ENCODE measurements at regions not wholly inside any gene's neighbourhood (a gene's known extent, or its start where the extent isn't known, plus 50 kb on each side); places are given as distances from the start of the nearest gene placed in this dataset.

DNA sequence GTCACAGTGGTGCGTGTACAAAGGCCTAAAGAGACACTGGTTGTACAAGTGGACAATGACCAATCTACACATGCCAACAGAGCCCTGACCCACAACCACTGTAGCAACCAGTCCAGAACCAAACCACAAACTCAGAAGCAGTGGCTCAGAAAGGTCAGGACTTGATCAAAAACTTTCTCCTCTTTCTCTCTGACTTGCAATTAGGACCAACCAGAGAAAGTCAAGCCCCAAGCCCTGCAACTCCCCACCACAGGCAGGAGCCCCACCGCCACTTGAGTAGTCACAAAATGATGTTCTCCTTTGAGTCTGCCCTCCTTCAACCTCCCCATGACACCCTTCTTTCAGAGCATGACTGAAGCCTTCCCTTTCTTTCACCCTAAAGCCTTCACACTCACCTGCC, 291.8 kb downstream of the CDH10 start:
- H3K27ac ChIP-seq (ENCODE audit: low read depth, low read length, severe bottlenecking), result no peak overlapping the region
- H3K9me3 ChIP-seq (ENCODE audit: control insufficient read depth, low read length), result no peaks in the 10 kb centered on the region
- no peaks in the 10 kb centered on the region for H3K4me1 ChIP-seq (ENCODE audit: control insufficient read depth, insufficient read depth, low read length, poor library complexity, severe bottlenecking)
- 88% methylated on average over 1 of the region's 2 CpGs; no CpG with 5 or more reads in 1 of the 2 experiments for WGBS, 2 experiments (ENCODE audit: insufficient coverage in 2 of 2)
- no peaks in the 10 kb centered on the region for H3K36me3 ChIP-seq (ENCODE audit: control insufficient read depth, insufficient read depth, low read length)
- no peak overlapping the region for H3K4me3 ChIP-seq (ENCODE audit: extremely low read depth, insufficient read depth, low read length, poor library complexity, severe bottlenecking)

- H3K4me1 ChIP-seq (ENCODE audit: control insufficient read depth, insufficient read depth, low read length, poor library complexity, severe bottlenecking), result no peaks in the 10 kb centered on the region
- H3K27ac ChIP-seq (ENCODE audit: low read depth, low read length, severe bottlenecking), result no peak overlapping the region
- H3K36me3 ChIP-seq (ENCODE audit: control insufficient read depth, insufficient read depth, low read length), result no peaks in the 10 kb centered on the region
- H3K4me3 ChIP-seq (ENCODE audit: extremely low read depth, insufficient read depth, low read length, poor library complexity, severe bottlenecking), result no peak overlapping the region
- no peaks in the 10 kb centered on the region for H3K9me3 ChIP-seq (ENCODE audit: control insufficient read depth, low read length)
These were observed 291.2 kb downstream of the CDH10 start for GRCh38 chr5:24353611-24354010.

GRCh38 chr5:24363789-24364481, 280.8 kb downstream of the CDH10 start:
- Histone ChIP-seq H3K4me1 (ENCODE audit: control insufficient read depth, insufficient read depth, low read length, poor library complexity, severe bottlenecking) (no peaks in the 10 kb centered on the region), H3K27ac (ENCODE audit: low read depth, low read length, severe bottlenecking) (no peak overlapping the region), H3K9me3 (ENCODE audit: control insufficient read depth, low read length) (no peaks in the 10 kb centered on the region), H3K36me3 (ENCODE audit: control insufficient read depth, insufficient read depth, low read length) (no peaks in the 10 kb centered on the region), H3K4me3 (ENCODE audit: extremely low read depth, insufficient read depth, low read length, poor library complexity, severe bottlenecking) (no peak overlapping the region)
- 98% methylated on average over 6 to 8 of the region's 9 CpGs for WGBS, 2 experiments (ENCODE audit: insufficient coverage in 2 of 2)

DNA sequence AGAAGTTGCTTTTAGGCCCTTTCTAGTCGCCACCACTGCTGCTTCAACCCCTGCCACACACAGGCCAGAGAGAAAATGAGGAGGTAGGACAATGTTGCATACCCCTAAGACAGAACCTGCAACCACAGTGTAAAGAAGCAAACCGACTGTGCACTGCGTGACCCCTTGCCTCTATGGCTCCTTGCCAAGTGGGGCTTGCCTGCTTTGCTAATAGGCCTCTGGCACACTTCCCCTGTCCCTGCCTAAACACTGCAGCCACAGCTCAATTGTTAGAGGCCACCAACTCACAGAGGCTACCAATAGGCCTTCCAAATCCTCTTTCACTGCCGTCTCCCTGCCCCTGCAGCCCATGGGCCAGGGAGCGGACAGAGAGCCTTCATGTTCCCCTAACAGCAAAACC, 280.1 kb downstream of the CDH10 start:
- 94 to 98% methylated on average over 4 of the region's 5 CpGs for WGBS, 2 experiments (ENCODE audit: insufficient coverage in 2 of 2)
- Histone ChIP-seq H3K27ac (ENCODE audit: low read depth, low read length, severe bottlenecking) (no peak overlapping the region), H3K36me3 (ENCODE audit: control insufficient read depth, insufficient read depth, low read length) (no peaks in the 10 kb centered on the region), H3K4me3 (ENCODE audit: extremely low read depth, insufficient read depth, low read length, poor library complexity, severe bottlenecking) (no peak overlapping the region), H3K4me1 (ENCODE audit: control insufficient read depth, insufficient read depth, low read length, poor library complexity, severe bottlenecking) (no peaks in the 10 kb centered on the region), H3K9me3 (ENCODE audit: control insufficient read depth, low read length) (no peaks in the 10 kb centered on the region)

DNA sequence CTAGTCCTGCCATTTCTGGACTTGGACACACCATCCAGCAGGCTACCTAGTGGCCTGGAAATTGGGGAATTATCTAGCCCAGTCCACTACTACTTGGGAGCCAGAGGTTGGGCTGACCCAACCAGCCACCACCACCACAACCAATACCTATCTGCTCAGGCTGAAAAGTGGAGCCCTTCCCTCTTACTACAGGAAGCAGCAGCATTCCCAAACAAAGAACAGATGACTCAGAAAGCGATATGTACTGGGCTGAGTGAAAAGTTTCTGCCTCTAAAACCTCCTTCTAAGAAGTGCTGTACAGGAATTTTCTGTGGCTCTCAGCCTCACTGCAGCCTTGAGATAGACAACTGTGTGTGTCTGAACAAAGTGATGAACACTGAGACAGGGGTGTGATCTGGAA, 279.4 kb downstream of the CDH10 start:
- Histone ChIP-seq H3K9me3 (ENCODE audit: control insufficient read depth, low read length) (no peaks in the 10 kb centered on the region), H3K4me1 (ENCODE audit: control insufficient read depth, insufficient read depth, low read length, poor library complexity, severe bottlenecking) (no peaks in the 10 kb centered on the region), H3K36me3 (ENCODE audit: control insufficient read depth, insufficient read depth, low read length) (no peaks in the 10 kb centered on the region), H3K4me3 (ENCODE audit: extremely low read depth, insufficient read depth, low read length, poor library complexity, severe bottlenecking) (no peak overlapping the region), H3K27ac (ENCODE audit: low read depth, low read length, severe bottlenecking) (no peak overlapping the region)
- no CpG with 5 or more reads among the region's 1 CpG for WGBS, 2 experiments (ENCODE audit: insufficient coverage in 2 of 2)

- no peaks in the 10 kb centered on the region for H3K36me3 ChIP-seq (ENCODE audit: control insufficient read depth, insufficient read depth, low read length)
- no peaks in the 10 kb centered on the region for H3K4me1 ChIP-seq (ENCODE audit: control insufficient read depth, insufficient read depth, low read length, poor library complexity, severe bottlenecking)
- no peaks in the 10 kb centered on the region for H3K9me3 ChIP-seq (ENCODE audit: control insufficient read depth, low read length)
- no peak overlapping the region for H3K27ac ChIP-seq (ENCODE audit: low read depth, low read length, severe bottlenecking)
- WGBS, 2 experiments (ENCODE audit: insufficient coverage in 2 of 2), result 67 to 90% methylated on average over 1 to 2 of the region's 3 CpGs
- H3K4me3 ChIP-seq (ENCODE audit: extremely low read depth, insufficient read depth, low read length, poor library complexity, severe bottlenecking), result no peak overlapping the region
These were observed 277.6 kb downstream of the CDH10 start for GRCh38 chr5:24367216-24367615.

DNA sequence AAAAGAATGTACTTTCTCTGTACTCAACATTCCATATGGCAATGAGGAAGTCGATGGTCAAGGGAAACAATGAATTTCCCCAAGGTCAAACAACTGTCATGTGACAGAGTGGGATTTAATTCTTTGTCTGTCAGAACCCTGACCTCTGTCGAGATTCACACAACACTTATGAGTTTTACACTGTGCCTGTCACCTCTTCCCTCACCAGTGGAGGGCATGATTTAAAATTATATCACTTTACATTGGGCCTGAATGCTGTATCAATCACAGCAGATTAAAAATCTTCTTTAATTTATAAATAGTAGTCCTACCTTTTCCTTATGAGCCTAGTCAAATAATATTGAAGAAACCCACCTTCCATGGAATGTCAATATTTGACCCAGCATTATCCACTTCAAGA, 276.7 kb downstream of the CDH10 start:
- no peak overlapping the region for H3K27ac ChIP-seq (ENCODE audit: low read depth, low read length, severe bottlenecking)
- H3K4me1 ChIP-seq (ENCODE audit: control insufficient read depth, insufficient read depth, low read length, poor library complexity, severe bottlenecking), result no peaks in the 10 kb centered on the region
- H3K36me3 ChIP-seq (ENCODE audit: control insufficient read depth, insufficient read depth, low read length), result no peaks in the 10 kb centered on the region
- H3K9me3 ChIP-seq (ENCODE audit: control insufficient read depth, low read length), result no peaks in the 10 kb centered on the region
- WGBS, 2 experiments (ENCODE audit: insufficient coverage in 2 of 2), result no CpG with 5 or more reads among the region's 2 CpGs
- H3K4me3 ChIP-seq (ENCODE audit: extremely low read depth, insufficient read depth, low read length, poor library complexity, severe bottlenecking), result no peak overlapping the region

DNA sequence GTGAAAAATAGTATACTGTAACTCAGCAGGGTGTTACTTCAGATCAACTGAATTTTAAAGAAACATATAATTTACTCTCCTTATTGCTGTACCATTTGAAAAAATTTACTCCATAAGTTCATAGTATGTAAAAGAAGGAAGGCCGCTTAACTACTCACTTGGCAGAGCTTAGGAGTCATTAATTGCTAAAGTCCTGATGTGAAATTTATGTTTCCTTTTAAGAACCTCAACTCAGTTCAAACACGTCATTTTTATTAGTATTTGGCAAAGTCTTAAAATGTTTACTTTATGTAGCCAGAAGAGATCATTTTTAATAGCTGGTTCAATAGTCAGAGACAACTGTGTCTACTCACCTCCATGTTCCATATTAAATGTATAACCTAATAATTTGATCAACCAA, 268.6 kb downstream of the CDH10 start:
- no peaks in the 10 kb centered on the region for H3K4me1 ChIP-seq (ENCODE audit: control insufficient read depth, insufficient read depth, low read length, poor library complexity, severe bottlenecking)
- no peak overlapping the region for H3K27ac ChIP-seq (ENCODE audit: low read depth, low read length, severe bottlenecking)
- no CpG with 5 or more reads among the region's 2 CpGs for WGBS, 2 experiments (ENCODE audit: insufficient coverage in 2 of 2)
- no peaks in the 10 kb centered on the region for H3K36me3 ChIP-seq (ENCODE audit: control insufficient read depth, insufficient read depth, low read length)
- H3K9me3 ChIP-seq (ENCODE audit: control insufficient read depth, low read length), result no peaks in the 10 kb centered on the region
- no peak overlapping the region for H3K4me3 ChIP-seq (ENCODE audit: extremely low read depth, insufficient read depth, low read length, poor library complexity, severe bottlenecking)

DNA sequence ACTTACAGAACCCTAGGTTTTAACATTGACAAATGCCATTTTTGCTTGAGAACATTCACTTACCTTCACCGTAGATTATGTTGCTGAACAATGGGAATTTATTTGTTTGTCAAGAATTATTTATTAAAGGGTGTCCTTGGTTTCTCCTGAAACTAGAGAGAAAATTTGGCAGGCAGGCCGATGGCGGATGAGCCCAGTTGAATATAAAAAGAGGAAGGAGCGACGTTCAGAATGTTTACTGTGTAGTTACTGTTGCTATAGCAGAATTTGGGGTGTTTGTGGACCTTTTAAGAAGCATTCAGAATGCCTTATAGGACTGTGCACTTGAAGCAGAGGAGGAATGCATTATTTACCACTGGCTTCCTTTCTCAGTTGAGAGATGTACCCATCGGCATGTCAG, 268.2 kb downstream of the CDH10 start:
- Histone ChIP-seq H3K4me1 (ENCODE audit: control insufficient read depth, insufficient read depth, low read length, poor library complexity, severe bottlenecking) (no peaks in the 10 kb centered on the region), H3K4me3 (ENCODE audit: extremely low read depth, insufficient read depth, low read length, poor library complexity, severe bottlenecking) (no peak overlapping the region), H3K36me3 (ENCODE audit: control insufficient read depth, insufficient read depth, low read length) (no peaks in the 10 kb centered on the region), H3K9me3 (ENCODE audit: control insufficient read depth, low read length) (no peaks in the 10 kb centered on the region), H3K27ac (ENCODE audit: low read depth, low read length, severe bottlenecking) (no peak overlapping the region)
- WGBS, 2 experiments (ENCODE audit: insufficient coverage in 2 of 2), result 95 to 97% methylated on average over 5 of the region's 6 CpGs

DNA sequence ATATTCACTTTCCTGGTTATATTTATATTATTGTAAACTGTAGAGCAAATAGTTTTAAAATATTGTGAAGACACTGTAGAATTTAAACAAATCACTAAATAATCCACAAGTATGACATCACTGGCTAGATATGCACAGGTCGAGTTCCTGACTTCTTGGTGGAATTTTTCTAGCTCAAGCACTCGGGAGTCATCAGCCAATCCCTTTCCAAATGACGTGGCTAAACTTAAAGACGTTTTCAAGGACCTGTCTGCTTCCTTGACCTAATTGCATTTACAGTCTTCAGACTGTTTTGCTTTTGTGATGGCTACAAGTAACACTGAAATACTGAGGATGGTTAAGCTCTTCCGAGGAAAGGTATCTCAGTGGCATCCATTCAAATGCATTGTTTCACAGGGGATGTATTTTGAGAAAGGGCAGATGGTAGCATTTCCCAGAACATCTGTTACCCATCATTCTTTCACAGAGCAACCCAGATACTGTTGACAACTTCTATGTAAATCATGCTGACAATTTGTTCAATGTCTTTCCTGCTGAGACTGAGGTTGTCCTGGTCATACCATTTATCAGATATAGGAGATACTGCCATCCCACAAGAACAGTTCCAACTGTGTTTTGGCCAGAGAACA, 262.8 kb downstream of the CDH10 start:
- Histone ChIP-seq H3K4me1 (ENCODE audit: control insufficient read depth, insufficient read depth, low read length, poor library complexity, severe bottlenecking) (no peaks in the 10 kb centered on the region), H3K36me3 (ENCODE audit: control insufficient read depth, insufficient read depth, low read length) (no peaks in the 10 kb centered on the region), H3K27ac (ENCODE audit: low read depth, low read length, severe bottlenecking) (peak overlapping the region; percentile 85), H3K4me3 (ENCODE audit: extremely low read depth, insufficient read depth, low read length, poor library complexity, severe bottlenecking) (no peak overlapping the region), H3K9me3 (ENCODE audit: control insufficient read depth, low read length) (no peaks in the 10 kb centered on the region)
- 10 to 12% methylated on average over 4 of the region's 5 CpGs for WGBS, 2 experiments (ENCODE audit: insufficient coverage in 2 of 2)

DNA sequence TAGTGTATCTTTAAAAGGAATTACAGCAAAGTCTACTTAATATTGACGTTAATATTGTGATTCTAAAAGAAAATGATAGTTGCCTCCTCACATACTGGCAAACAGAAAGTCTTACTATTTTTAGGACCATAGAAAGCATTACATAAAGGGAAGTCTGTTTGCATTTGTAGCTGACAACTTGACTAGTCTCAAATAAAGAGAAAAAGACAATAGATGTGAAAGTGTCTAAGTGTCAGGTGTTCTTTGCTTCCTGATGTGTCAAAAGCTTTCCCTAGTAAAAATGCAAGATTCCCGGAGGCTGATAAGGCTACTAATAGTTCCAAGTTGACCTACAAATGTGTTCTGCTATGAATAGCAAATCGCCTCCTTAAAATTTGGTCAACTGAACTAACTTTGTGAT, 259.7 kb downstream of the CDH10 start:
- Histone ChIP-seq H3K4me3 (ENCODE audit: extremely low read depth, insufficient read depth, low read length, poor library complexity, severe bottlenecking) (no peak overlapping the region), H3K4me1 (ENCODE audit: control insufficient read depth, insufficient read depth, low read length, poor library complexity, severe bottlenecking) (peaks cover 5% of the 10 kb centered on the region), H3K36me3 (ENCODE audit: control insufficient read depth, insufficient read depth, low read length) (no peaks in the 10 kb centered on the region), H3K27ac (ENCODE audit: low read depth, low read length, severe bottlenecking) (no peak overlapping the region), H3K9me3 (ENCODE audit: control insufficient read depth, low read length) (no peaks in the 10 kb centered on the region)
- 100% methylated on average over 1 of the region's 3 CpGs for WGBS, 2 experiments (ENCODE audit: insufficient coverage in 2 of 2)

Data from mesodermal cell (in vitro differentiated cells).